ENCODE measurements at regions not wholly inside any gene's neighbourhood (a gene's known extent, or its start where the extent isn't known, plus 50 kb on each side); places are given as distances from the start of the nearest gene placed in this dataset.

GRCh38 chr11:116458546-116458945, 314.2 kb downstream of the BUD13 start:
- no peak for ATAC-seq
- H3K27me3 Mint-ChIP-seq (ENCODE audit: insufficient read depth, low read depth, poor library complexity), result peaks cover 6% of the 10 kb centered on the region

More at GRCh38 chr11:116458546-116458945, 314.2 kb downstream of the BUD13 start:
- Histone ChIP-seq H2AFZ (no peak overlapping the region), H3K79me2 (replicated peaks; ENCODE audit: insufficient read depth) (no peaks in the 10 kb centered on the region), H3K4me3 (no peak overlapping the region), H4K20me1 (replicated peaks; ENCODE audit: insufficient read depth) (no peaks in the 10 kb centered on the region), H3K4me2 (no peak overlapping the region), H3K36me3 (ENCODE audit: insufficient read depth) (no peaks in the 10 kb centered on the region), H3K27me3 (ENCODE audit: insufficient read depth) (no peaks in the 10 kb centered on the region), H3K9me2 (ENCODE audit: insufficient read depth) (0 out of 2 replicates have a peak, but pooled peaks cover 2% of the 10 kb centered on the region), H3F3A (replicated peaks; ENCODE audit: low read depth) (no peaks in the 10 kb centered on the region), H3K27ac (ENCODE audit: low read depth) (no peak overlapping the region), H3K4me1 (ENCODE audit: insufficient read depth) (peaks cover 11% of the 10 kb centered on the region)
- Mint-ChIP-seq H3K36me3 (ENCODE audit: low read depth) (no peaks in the 10 kb centered on the region; the same call in 2 of the 3 replicates), H3K27ac (no peak overlapping the region), H3K4me1 (peaks cover 32% of the 10 kb centered on the region), H3K9me3 (peaks cover 3% of the 10 kb centered on the region; the same call in 1 of the 3 replicates), H3K4me3 (no peak overlapping the region)
- DNase-seq (ENCODE audit: low spot score), result no peak
- TF ChIP-seq ZNF462 (CRISPR knock-in tag; IDR thresholded peaks at IDR 0.05), result no peak
- no peak for TF ChIP-seq REST (IDR thresholded peaks at IDR 0.05; ENCODE audit: unreplicated experiment)
- no peak for TF ChIP-seq ZNF114 (CRISPR knock-in tag; IDR thresholded peaks at IDR 0.05)
- TF ChIP-seq CTCF (conservative IDR thresholded peaks at IDR 0.05; ENCODE audit: low read depth in 2 of 2), result no peak
- no peak for TF ChIP-seq EZH2phosphoT487 (IDR thresholded peaks at IDR 0.05; ENCODE audit: unreplicated experiment)
- TF ChIP-seq STAT1 (IDR thresholded peaks at IDR 0.05; ENCODE audit: unreplicated experiment), result no peak
- no peak for TF ChIP-seq POLR2AphosphoS5 (IDR thresholded peaks at IDR 0.05; ENCODE audit: low read depth)
- no peak for TF ChIP-seq ETS1 (IDR thresholded peaks at IDR 0.05)
- no peak for TF ChIP-seq ZNF331 (CRISPR knock-in tag; IDR thresholded peaks at IDR 0.05; ENCODE audit: low read depth)
- no peak for TF ChIP-seq JUNB (IDR thresholded peaks at IDR 0.05; ENCODE audit: unreplicated experiment)
- no peak for TF ChIP-seq CREB1 (CRISPR knock-in tag; IDR thresholded peaks at IDR 0.05; ENCODE audit: low read depth)
- TF ChIP-seq EZH2 (IDR thresholded peaks at IDR 0.05; ENCODE audit: low read depth, unreplicated experiment), result no peak
- no peak for TF ChIP-seq NANOG (IDR thresholded peaks at IDR 0.05; ENCODE audit: borderline replicate concordance)
